Large intestine (tissue), 3 donors: ENCODE measurements at regions not wholly inside any gene's neighbourhood (a gene's known extent, or its start where the extent isn't known, plus 50 kb on each side); places are given as distances from the start of the nearest gene placed in this dataset.

Experiments
- DNase-seq, 2 donors: peaks; one replicate each; pipeline versions ENCODE4 v3.0.0 to v3.0.0-alpha.2; 2013
- H3K27ac ChIP-seq: one replicate; pipeline ENCODE4 v1.5.1; 2013; ENCODE audit warnings: low read length
- H3K27me3 ChIP-seq: 2 replicates; pipeline ENCODE4 v1.6.1; 2013; ENCODE audit warnings: low read length; ENCODE audit not compliant: control insufficient read depth, insufficient read depth
- H3K36me3 ChIP-seq: 2 replicates; pipeline ENCODE4 v1.6.1; 2013; ENCODE audit warnings: low read length; ENCODE audit not compliant: control insufficient read depth, insufficient read depth
- H3K4me1 ChIP-seq: one replicate; pipeline ENCODE4 v1.6.1; 2013; ENCODE audit warnings: low read length; ENCODE audit not compliant: control insufficient read depth, insufficient read depth
- H3K4me3 ChIP-seq: one replicate; pipeline ENCODE4 v1.5.1; 2013; ENCODE audit warnings: low read length
- H3K9me3 ChIP-seq: one replicate; pipeline ENCODE4 v1.6.1; 2013; ENCODE audit warnings: mild to moderate bottlenecking, low read depth, low read length, moderate library complexity; ENCODE audit not compliant: control insufficient read depth
- WGBS: methylation state at CpG from one replicate; pipeline ENCODE4 v1.1.5; 2013; ENCODE audit warnings: low lambda C conversion rate; ENCODE audit not compliant: insufficient coverage; 5-methylcytosine and 5-hydroxymethylcytosine counted together

DNA sequence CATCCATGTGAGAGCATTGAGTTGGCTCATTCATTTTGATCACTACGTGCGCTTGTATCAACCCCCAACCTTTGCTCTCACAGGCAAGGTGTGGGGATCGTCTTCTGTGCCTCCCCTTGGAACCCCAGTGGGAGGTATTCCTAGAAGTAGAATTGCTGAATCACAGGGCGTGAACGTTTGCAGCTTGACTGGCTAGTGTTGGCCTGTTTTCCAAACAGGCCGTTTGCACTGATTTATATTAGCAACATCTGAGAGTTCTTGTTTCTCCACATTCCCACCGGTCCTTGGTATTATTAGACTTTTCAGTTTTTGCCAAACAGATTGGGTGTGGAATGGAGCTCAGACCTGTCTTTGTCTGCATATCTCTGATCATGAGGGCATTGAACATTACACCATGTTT lies 288.6 kb upstream of the PWP1 start:
- peaks cover 3% of the 10 kb centered on the region for H3K4me1 ChIP-seq
- no peak for DNase-seq
- no peak overlapping the region for H3K27ac ChIP-seq
- H3K36me3 ChIP-seq, result no peaks in the 10 kb centered on the region
- H3K9me3 ChIP-seq, result no peaks in the 10 kb centered on the region
- H3K4me3 ChIP-seq, result no peak overlapping the region
- H3K27me3 ChIP-seq, result no peaks in the 10 kb centered on the region
- no CpG with 5 or more reads among the region's 7 CpGs for WGBS

DNA sequence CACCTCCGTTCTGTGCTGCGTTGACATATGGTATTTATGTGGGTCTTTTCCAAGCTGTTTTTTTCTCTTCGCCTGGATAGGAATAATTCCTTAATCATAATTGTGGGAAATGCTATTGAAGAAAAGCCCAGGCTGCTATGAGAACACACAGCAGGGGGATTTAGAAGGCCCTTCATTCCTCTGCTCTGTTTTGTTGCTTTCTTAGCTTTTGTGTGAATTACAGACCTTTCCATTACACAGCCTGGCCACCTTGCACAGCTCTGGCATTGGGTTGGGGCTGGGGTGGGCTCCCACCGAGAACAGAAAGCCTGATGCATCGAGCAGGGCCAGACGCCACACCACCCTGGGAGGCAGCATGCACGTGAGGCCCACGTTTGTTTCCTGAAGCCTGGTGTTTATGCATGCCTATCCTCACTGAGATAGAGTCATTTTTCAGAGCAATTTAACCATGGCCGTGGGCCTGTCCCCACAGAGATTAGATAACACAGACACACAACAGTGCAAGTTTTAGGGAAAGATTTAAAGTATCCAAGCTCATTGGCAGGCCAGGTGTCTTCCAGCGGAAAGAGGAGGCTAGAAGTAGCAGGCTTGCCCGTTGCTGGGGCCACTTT lies 287.6 kb upstream of the PWP1 start:
- H3K27me3 ChIP-seq, result no peaks in the 10 kb centered on the region
- no peaks in the 10 kb centered on the region for H3K36me3 ChIP-seq
- DNase-seq, result no peak
- WGBS, result no CpG with 5 or more reads among the region's 11 CpGs
- H3K4me1 ChIP-seq, result peaks cover 3% of the 10 kb centered on the region
- no peak overlapping the region for H3K4me3 ChIP-seq
- H3K9me3 ChIP-seq, result no peaks in the 10 kb centered on the region
- H3K27ac ChIP-seq, result no peak overlapping the region

DNA sequence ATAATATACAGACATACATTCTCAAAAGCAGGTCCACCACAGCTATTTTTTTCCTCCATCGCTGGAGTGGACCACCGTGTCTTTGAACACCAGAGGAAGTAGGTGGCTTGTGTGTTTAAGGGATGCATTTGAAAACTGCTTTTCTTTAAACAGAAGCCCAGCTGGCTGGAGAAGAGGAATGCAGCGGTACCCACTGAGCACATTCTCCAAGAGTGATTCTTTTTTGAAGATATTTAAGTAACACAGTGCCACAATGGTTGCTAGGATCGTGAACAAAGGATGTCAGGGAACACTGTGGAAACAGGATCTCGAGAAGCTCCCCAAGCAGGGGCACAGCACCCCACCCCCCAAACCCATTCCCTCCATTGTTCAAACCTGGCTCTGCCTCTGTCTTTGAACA lies 286.6 kb upstream of the PWP1 start:
- no peak for DNase-seq
- Histone ChIP-seq H3K36me3 (no peaks in the 10 kb centered on the region), H3K4me1 (peaks cover 3% of the 10 kb centered on the region), H3K27me3 (no peaks in the 10 kb centered on the region), H3K4me3 (no peak overlapping the region), H3K27ac (no peak overlapping the region), H3K9me3 (no peaks in the 10 kb centered on the region)
- no CpG with 5 or more reads among the region's 5 CpGs for WGBS

DNA sequence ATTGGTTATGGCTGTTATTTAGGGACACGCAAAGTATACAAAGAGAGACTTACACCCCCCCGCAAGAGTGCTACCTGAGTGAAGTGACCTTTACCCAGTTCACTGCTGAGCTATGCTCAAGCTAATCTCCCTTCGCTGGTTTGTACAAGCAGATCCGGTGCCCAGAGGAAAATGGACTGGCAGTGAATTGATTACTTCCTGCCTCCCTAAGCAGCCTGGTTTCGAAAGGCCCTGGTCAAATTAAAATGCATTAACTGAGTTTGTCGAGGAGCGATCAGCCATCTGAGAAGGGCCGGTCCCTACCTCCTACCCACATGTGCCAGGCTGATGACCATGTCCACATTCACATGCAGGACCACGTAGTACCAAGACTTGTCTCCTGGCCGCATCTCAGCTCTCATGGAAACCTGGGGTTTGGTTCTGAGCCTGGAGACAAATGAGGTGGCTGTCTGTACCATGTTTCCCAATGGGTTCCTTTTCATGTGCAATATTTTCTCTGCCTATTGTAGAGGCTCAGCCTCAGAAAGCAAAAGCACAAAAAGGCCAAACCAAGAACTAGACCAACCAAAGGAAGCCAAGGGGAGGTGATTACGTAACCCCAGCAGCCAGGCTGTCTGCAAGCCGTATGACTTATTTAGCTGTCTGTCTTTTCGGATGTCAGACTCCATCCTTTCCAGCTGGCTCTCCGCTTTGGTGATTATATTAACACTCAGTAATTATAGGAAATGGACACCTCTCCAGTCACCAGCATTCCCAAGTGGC lies 284.7 kb upstream of the PWP1 start:
- WGBS, result no CpG with 5 or more reads among the region's 14 CpGs
- DNase-seq, result peak in 1 of 2 donors; percentile 39

DNA sequence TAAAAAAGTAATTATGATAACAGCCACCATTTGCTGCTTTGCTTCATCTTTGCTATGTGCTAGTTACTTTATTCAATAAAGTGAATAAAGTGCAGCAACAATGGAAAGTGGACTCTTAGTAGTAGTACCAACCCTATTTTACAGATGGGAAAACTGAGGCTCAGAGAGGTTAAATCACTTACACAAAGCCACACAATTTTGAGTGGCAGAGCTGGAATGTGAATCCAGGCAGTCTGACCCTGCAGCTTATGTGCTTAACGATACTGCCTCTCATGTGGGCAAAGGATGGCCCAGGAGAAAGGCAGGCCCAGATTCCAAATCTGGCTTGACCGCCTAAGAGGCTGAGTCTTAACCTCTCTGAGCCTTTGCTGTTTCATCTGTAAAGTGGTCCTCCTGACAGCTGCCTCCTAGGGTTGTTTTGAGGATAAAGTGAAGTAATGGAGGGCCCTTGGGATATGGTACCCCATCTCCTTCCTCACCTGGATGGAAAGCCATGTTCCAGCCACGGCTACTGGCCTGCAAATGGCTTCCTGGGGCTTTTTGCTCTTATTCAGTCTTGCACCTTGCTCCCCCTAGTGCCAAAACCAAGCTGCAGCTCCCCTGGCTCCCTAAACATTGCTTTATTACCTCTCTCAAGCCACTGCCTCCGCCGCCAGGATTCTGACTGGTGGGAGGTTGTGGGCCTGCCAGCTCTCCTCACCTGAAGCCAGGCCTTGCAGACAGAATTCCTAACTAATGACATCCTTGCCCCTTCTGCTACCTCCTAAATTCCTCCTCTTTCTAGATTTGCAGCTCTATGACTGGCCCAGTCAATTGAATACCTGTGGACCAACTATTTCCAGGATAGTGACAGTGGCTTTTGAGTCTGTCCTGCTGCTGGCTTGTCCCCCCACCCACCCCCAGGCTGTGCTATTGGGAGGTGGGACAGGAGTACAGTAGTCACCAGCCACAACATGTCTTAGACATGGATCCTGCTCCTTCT lies 283.3 kb upstream of the PWP1 start:
- H3K4me1 ChIP-seq, result peaks cover 3% of the 10 kb centered on the region
- H3K4me3 ChIP-seq, result no peak overlapping the region
- WGBS, result no CpG with 5 or more reads among the region's 5 CpGs
- H3K27ac ChIP-seq, result no peak overlapping the region
- no peaks in the 10 kb centered on the region for H3K27me3 ChIP-seq
- DNase-seq, result peak in 1 of 2 donors; percentile 38
- H3K36me3 ChIP-seq, result no peaks in the 10 kb centered on the region
- H3K9me3 ChIP-seq, result no peaks in the 10 kb centered on the region

More for the DNA sequence above, 284.7 kb upstream of the PWP1 start:
- H3K27me3 ChIP-seq, result no peaks in the 10 kb centered on the region
- H3K4me3 ChIP-seq, result no peak overlapping the region
- H3K9me3 ChIP-seq, result no peaks in the 10 kb centered on the region
- H3K36me3 ChIP-seq, result no peaks in the 10 kb centered on the region
- H3K27ac ChIP-seq, result no peak overlapping the region
- H3K4me1 ChIP-seq, result peaks cover 3% of the 10 kb centered on the region

DNA sequence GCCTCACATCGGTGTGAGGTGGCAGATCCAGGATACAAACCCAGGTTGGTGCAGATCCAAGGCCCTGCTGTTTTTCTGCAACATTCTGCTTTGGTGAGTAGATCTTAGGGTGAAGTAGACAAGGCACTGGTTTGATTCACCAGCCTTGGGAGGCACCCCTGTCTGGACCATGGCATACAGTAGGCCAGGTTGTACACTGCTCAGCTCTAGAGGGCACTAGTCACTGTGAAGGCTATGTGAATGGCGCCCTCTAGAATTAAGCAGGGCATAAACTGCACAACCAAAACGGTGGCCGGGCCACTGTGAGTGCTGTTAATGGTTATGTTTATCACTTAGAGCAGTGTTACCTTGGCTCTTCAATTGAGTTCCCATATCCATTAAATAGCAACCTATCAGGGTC lies 280.6 kb upstream of the PWP1 start:
- H3K4me1 ChIP-seq, result peaks cover 3% of the 10 kb centered on the region

DNA sequence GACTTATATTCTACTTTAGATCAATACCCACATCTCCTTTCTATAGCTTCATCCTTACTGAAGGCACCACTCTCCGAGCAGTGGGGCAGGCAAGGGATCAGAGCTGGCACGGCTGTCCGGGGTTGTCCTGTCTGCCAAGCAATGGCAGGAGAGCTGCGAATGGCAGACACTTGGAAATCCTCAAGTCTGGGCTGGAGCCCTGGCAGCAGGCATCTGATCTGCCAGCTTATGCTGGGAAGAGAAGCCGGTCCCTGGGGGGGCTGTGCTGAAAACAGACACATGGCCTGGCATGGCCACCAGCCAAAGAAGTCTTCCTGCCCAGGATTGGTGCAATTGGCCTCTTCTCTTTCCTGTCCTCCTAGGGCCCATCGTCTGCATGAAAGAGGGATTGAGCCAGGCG lies 280.2 kb upstream of the PWP1 start:
- Histone ChIP-seq H3K36me3 (no peaks in the 10 kb centered on the region), H3K27ac (no peak overlapping the region), H3K27me3 (no peaks in the 10 kb centered on the region), H3K4me1 (peaks cover 3% of the 10 kb centered on the region), H3K4me3 (no peak overlapping the region), H3K9me3 (no peaks in the 10 kb centered on the region)
- no CpG with 5 or more reads among the region's 7 CpGs for WGBS
- no peak for DNase-seq

More for the DNA sequence above, 280.6 kb upstream of the PWP1 start:
- DNase-seq, result peak in 1 of 2 donors; percentile 31
- Histone ChIP-seq H3K4me3 (no peak overlapping the region), H3K27ac (no peak overlapping the region), H3K27me3 (no peaks in the 10 kb centered on the region), H3K9me3 (no peaks in the 10 kb centered on the region), H3K36me3 (no peaks in the 10 kb centered on the region)
- no CpG with 5 or more reads among the region's 4 CpGs for WGBS

DNA sequence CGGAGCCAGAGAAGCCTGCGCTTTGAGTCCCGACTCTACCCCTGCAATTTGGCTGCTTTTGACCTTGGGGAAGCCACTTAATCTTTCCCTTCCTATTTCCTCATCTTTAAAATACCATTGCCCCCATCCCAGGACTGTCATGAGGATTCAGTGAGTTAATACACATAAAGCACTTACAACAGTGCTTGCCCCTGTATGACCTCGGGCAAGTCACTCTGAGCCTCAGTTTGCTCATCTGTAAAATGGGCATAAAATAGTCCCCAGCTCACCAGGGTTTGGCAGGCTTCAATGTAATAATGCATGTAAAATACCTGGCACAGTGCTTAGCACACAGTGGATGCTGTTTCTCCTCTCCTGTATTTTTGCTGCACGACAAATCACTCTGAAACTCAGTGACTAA lies 278.7 kb upstream of the PWP1 start:
- WGBS, result no CpG with 5 or more reads among the region's 5 CpGs

DNA sequence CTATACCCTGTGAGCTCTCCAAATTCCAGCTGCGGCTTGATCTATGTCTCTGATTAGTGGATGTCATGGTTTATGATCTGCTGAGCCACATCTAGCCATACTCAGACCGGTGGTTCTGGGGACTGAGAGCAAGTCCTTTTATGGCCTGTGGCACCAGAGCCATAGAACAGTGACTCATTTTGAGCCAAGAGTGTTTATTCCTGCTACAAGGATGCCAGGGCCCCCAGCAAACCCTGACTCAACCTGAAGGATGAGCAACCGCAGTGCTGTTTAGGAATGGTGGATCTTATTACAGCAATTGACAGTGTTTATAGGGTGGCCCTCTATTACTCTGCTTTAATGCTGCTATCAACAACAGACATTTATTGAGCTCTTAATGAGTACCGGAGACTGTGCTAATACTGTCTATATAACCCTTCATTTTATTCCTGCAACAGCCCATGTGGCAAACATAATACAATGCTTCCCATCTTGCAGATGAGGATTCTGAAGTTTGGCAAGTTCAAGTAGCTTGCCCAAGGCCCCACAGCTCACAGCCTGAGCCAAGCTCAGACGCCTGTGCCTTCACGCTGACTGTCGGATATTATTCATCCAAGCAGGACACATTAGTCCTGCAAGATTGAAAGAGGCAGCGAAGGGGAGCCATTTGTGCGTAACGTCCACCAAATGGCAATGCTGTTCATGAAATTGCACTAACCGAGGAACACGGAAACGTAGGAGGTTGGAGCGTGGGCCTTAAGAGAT lies 273.6 kb upstream of the PWP1 start:
- Histone ChIP-seq H3K36me3 (no peaks in the 10 kb centered on the region), H3K27me3 (no peaks in the 10 kb centered on the region), H3K4me1 (no peaks in the 10 kb centered on the region), H3K4me3 (no peak overlapping the region), H3K27ac (no peak overlapping the region), H3K9me3 (no peaks in the 10 kb centered on the region)
- DNase-seq, result no peak
- no CpG with 5 or more reads among the region's 14 CpGs for WGBS

More for the DNA sequence above, 278.7 kb upstream of the PWP1 start:
- DNase-seq, result no peak
- H3K9me3 ChIP-seq, result no peaks in the 10 kb centered on the region
- H3K4me3 ChIP-seq, result no peak overlapping the region
- no peaks in the 10 kb centered on the region for H3K27me3 ChIP-seq
- no peak overlapping the region for H3K27ac ChIP-seq
- H3K36me3 ChIP-seq, result no peaks in the 10 kb centered on the region
- no peaks in the 10 kb centered on the region for H3K4me1 ChIP-seq

DNA sequence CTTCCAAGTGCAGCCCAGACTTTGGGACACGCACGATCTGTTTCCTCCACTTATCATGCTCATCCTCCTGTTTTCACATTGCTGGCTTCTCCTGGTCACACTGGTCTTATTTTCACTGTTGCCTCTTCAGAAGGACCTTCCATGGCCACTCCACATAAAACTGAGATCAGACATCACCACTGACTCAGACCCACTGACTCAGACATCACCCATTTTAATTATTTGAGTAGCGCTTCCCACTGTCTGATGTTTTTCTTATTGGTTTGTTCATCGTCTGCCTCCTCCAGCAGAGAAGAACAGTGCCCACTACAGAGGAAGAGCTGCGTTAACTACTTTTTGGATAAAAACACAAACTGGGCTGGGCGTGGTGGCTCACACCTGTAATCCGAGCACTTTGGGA lies 270.5 kb upstream of the PWP1 start:
- no peaks in the 10 kb centered on the region for H3K9me3 ChIP-seq
- no peak for DNase-seq
- no peaks in the 10 kb centered on the region for H3K27me3 ChIP-seq
- no peaks in the 10 kb centered on the region for H3K4me1 ChIP-seq
- WGBS, result 89% methylated on average over 3 of the region's 7 CpGs
- no peak overlapping the region for H3K27ac ChIP-seq
- H3K4me3 ChIP-seq, result no peak overlapping the region
- H3K36me3 ChIP-seq, result no peaks in the 10 kb centered on the region
